ENCODE measurements at regions not wholly inside any gene's neighbourhood (a gene's known extent, or its start where the extent isn't known, plus 50 kb on each side); places are given as distances from the start of the nearest gene placed in this dataset.

GRCh38 chr2:104474716-104475115 lies 379.2 kb upstream of the POU3F3 start:
- Mint-ChIP-seq H3K27me3 (no peaks in the 10 kb centered on the region), H3K9me3 (no peaks in the 10 kb centered on the region), H3K27ac (no peak overlapping the region), H3K4me3 (no peak overlapping the region), H3K4me1 (no peaks in the 10 kb centered on the region), H3K36me3 (ENCODE audit: low read depth) (no peaks in the 10 kb centered on the region)
- intact Hi-C loops (cut with micrococcal nuclease) = no loop called here
- CTCF ChIA-PET = no interaction called here
- POLR2A ChIA-PET = no interaction called here
- no peak for TF ChIP-seq CTCF (IDR thresholded peaks at IDR 0.05)
- DNase-seq (no peak), ATAC-seq (ENCODE audit: low read depth) (no peak)

- ATAC-seq (ENCODE audit: low read depth) (no peak), DNase-seq (no peak)
- no peaks in the 10 kb centered on the region for H3K36me3 Mint-ChIP-seq (ENCODE audit: low read depth)
- no peaks in the 10 kb centered on the region for H3K4me1 Mint-ChIP-seq
- TF ChIP-seq CTCF (IDR thresholded peaks at IDR 0.05) = no peak
- H3K27me3 Mint-ChIP-seq = no peaks in the 10 kb centered on the region
- H3K4me3 Mint-ChIP-seq = no peak overlapping the region
- CTCF ChIA-PET = no interaction called here
- POLR2A ChIA-PET = no interaction called here
- H3K27ac Mint-ChIP-seq = no peak overlapping the region
- intact Hi-C loops (cut with micrococcal nuclease) = no loop called here
- no peaks in the 10 kb centered on the region for H3K9me3 Mint-ChIP-seq
These were observed 377.8 kb upstream of the POU3F3 start for GRCh38 chr2:104476075-104476474.

- Mint-ChIP-seq H3K4me3 (no peak overlapping the region), H3K27me3 (no peaks in the 10 kb centered on the region), H3K36me3 (ENCODE audit: low read depth) (no peaks in the 10 kb centered on the region), H3K27ac (no peak overlapping the region), H3K9me3 (no peaks in the 10 kb centered on the region), H3K4me1 (no peaks in the 10 kb centered on the region)
- intact Hi-C loops (cut with micrococcal nuclease) = no loop called here
- POLR2A ChIA-PET = no interaction called here
- no peak for DNase-seq
- CTCF ChIA-PET = no interaction called here
- ATAC-seq (ENCODE audit: low read depth) = no peak
- no peak for TF ChIP-seq CTCF (IDR thresholded peaks at IDR 0.05)
These were observed 377.3 kb upstream of the POU3F3 start for GRCh38 chr2:104476563-104476988.

- ATAC-seq (ENCODE audit: low read depth) (no peak), DNase-seq (no peak)
- Mint-ChIP-seq H3K4me1 (no peaks in the 10 kb centered on the region), H3K27ac (no peak overlapping the region), H3K36me3 (ENCODE audit: low read depth) (no peaks in the 10 kb centered on the region), H3K9me3 (no peaks in the 10 kb centered on the region), H3K27me3 (no peaks in the 10 kb centered on the region), H3K4me3 (no peak overlapping the region)
- intact Hi-C loops (cut with micrococcal nuclease) = no loop called here
- ChIA-PET CTCF (no interaction called here), POLR2A (no interaction called here)
- TF ChIP-seq CTCF (IDR thresholded peaks at IDR 0.05) = no peak
These were observed 372.6 kb upstream of the POU3F3 start for GRCh38 chr2:104481341-104481740.

GRCh38 chr2:104487366-104487765 lies 366.5 kb upstream of the POU3F3 start:
- no peak for TF ChIP-seq CTCF (IDR thresholded peaks at IDR 0.05)
- Mint-ChIP-seq H3K9me3 (no peaks in the 10 kb centered on the region), H3K27ac (no peak overlapping the region), H3K36me3 (ENCODE audit: low read depth) (no peaks in the 10 kb centered on the region), H3K4me1 (no peaks in the 10 kb centered on the region), H3K27me3 (no peaks in the 10 kb centered on the region), H3K4me3 (no peak overlapping the region)
- CTCF ChIA-PET = no interaction called here
- ATAC-seq (ENCODE audit: low read depth) (no peak), DNase-seq (no peak)
- intact Hi-C loops (cut with micrococcal nuclease) = no loop called here
- POLR2A ChIA-PET = no interaction called here
